ENCODE measurements at regions not wholly inside any gene's neighbourhood (a gene's known extent, or its start where the extent isn't known, plus 50 kb on each side); places are given as distances from the start of the nearest gene placed in this dataset.
"Not testable (repeated sequence)": the region's sequence is repeated elsewhere in the genome, so short reads cannot be mapped to it uniquely, and the experiment has no call there.

- TF ChIP-seq, protein P1, sequence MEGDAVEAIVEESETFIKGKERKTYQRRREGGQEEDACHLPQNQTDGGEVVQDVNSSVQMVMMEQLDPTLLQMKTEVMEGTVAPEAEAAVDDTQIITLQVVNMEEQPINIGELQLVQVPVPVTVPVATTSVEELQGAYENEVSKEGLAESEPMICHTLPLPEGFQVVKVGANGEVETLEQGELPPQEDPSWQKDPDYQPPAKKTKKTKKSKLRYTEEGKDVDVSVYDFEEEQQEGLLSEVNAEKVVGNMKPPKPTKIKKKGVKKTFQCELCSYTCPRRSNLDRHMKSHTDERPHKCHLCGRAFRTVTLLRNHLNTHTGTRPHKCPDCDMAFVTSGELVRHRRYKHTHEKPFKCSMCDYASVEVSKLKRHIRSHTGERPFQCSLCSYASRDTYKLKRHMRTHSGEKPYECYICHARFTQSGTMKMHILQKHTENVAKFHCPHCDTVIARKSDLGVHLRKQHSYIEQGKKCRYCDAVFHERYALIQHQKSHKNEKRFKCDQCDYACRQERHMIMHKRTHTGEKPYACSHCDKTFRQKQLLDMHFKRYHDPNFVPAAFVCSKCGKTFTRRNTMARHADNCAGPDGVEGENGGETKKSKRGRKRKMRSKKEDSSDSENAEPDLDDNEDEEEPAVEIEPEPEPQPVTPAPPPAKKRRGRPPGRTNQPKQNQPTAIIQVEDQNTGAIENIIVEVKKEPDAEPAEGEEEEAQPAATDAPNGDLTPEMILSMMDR (IDR thresholded peaks at IDR 0.05) = not testable (repeated sequence)
- TF ChIP-seq POLR2A (IDR thresholded peaks at IDR 0.05) = not testable (repeated sequence)
These were observed 424.9 kb upstream of the AKR1E2 start for GRCh38 chr10:4401080-4401479.

Data from testis (tissue), 2 donors.